ENCODE measurements at regions not wholly inside any gene's neighbourhood (a gene's known extent, or its start where the extent isn't known, plus 50 kb on each side); places are given as distances from the start of the nearest gene placed in this dataset.
"Not testable (repeated sequence)": the region's sequence is repeated elsewhere in the genome, so short reads cannot be mapped to it uniquely, and the experiment has no call there.

DNA sequence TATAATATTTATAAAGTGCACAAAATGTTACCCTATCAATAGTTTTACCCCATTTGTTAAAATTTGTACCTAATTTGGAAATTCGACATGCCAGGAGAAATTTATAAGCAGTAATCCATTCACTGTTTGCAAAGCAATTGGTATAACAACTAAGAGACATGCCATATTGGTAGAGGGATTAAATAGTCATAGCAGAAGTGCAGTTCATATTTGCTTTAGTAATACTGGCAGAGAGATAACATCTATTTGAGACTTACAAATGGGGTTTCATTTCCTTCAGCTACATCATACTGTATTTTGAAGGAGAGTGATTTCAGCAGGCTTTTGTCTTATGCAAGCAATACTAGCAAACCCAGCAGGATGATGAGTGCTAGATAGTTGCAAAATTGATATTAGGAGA is 610.4 kb upstream of the CDH10 start:
- Histone ChIP-seq H3K36me3 (no peaks in the 10 kb centered on the region), H3K27me3 (no peaks in the 10 kb centered on the region), H3K9me3 (no peaks in the 10 kb centered on the region), H3K4me3 (no peak overlapping the region), H3K4me1 (no peaks in the 10 kb centered on the region), H3K27ac (no peak overlapping the region)
- ATAC-seq, result no peak
- intact Hi-C loops (cut with DNase I), result no loop called here
- DNase-seq, result no peak
- no peak for TF ChIP-seq CTCF (IDR thresholded peaks at IDR 0.05)

- no peak for TF ChIP-seq CTCF (IDR thresholded peaks at IDR 0.05)
- no peak overlapping the region for H3K27ac ChIP-seq
- H3K36me3 ChIP-seq, result no peaks in the 10 kb centered on the region
- H3K27me3 ChIP-seq, result no peaks in the 10 kb centered on the region
- intact Hi-C loops (cut with DNase I), result no loop called here
- no peak for ATAC-seq
- no peak overlapping the region for H3K4me3 ChIP-seq
- no peaks in the 10 kb centered on the region for H3K9me3 ChIP-seq
- H3K4me1 ChIP-seq, result no peaks in the 10 kb centered on the region
- no peak for DNase-seq
Observed at GRCh38 chr5:25241981-25242380, 597.2 kb upstream of the CDH10 start.

DNA sequence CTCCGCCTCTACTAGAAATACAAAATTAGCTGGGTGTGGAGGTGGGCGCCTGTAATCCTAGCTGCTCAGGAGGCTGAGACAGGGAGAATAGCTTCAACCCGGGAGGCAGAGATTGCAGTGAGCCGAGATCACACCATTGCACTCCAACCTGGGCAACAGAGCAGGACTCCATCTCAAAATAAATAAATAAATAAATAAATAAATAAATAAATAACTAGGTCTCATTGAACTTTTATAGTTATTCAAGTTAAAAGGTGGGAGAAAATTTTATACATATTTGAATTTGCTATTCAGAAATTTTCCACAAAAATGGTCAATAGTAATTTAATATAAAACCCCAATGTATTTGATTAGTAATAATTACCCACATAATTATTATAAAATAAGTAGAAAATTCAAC is 593.9 kb upstream of the CDH10 start:
- ATAC-seq; intact Hi-C loops (cut with DNase I): not testable (repeated sequence)

GRCh38 chr5:25224316-25224982 is 579.7 kb upstream of the CDH10 start:
- Histone ChIP-seq H3K27ac (no peak overlapping the region), H3K36me3 (no peaks in the 10 kb centered on the region), H3K4me3 (no peak overlapping the region), H3K4me1 (no peaks in the 10 kb centered on the region), H3K27me3 (no peaks in the 10 kb centered on the region), H3K9me3 (no peaks in the 10 kb centered on the region)
- DNase-seq (no peak), ATAC-seq (no peak)
- no peak for TF ChIP-seq CTCF (IDR thresholded peaks at IDR 0.05)
- intact Hi-C loops (cut with DNase I), result no loop called here

More for the DNA sequence above, 593.9 kb upstream of the CDH10 start:
- not testable (repeated sequence) for H3K36me3 ChIP-seq, H3K9me3 ChIP-seq, H3K27me3 ChIP-seq, DNase-seq, H3K27ac ChIP-seq, H3K4me3 ChIP-seq, H3K4me1 ChIP-seq

DNA sequence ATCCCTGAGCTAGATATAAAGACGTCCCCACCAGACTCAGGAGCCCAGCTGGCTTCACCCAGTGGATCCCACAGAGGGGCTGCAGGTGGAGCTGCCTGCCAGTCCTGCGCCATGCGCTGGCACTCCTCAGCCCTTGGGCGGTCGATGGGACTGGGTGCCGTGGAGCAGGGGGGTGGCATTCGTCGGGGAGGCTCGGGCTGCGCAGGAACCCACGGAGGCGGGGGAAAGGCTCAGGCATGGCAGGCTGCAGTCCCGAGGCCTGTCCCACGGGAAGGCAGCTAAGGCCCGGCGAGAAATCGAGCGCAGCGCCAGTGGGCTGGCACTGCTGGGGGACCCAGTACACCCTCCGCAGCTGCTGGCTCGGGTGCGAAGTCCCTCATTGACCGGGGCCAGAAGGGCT is 555.1 kb upstream of the CDH10 start:
- H3K4me3 ChIP-seq; H3K27ac ChIP-seq; H3K27me3 ChIP-seq; H3K9me3 ChIP-seq; H3K36me3 ChIP-seq; intact Hi-C loops (cut with DNase I); H3K4me1 ChIP-seq; ATAC-seq: not testable (repeated sequence)
- DNase-seq, result peak; percentile 38

DNA sequence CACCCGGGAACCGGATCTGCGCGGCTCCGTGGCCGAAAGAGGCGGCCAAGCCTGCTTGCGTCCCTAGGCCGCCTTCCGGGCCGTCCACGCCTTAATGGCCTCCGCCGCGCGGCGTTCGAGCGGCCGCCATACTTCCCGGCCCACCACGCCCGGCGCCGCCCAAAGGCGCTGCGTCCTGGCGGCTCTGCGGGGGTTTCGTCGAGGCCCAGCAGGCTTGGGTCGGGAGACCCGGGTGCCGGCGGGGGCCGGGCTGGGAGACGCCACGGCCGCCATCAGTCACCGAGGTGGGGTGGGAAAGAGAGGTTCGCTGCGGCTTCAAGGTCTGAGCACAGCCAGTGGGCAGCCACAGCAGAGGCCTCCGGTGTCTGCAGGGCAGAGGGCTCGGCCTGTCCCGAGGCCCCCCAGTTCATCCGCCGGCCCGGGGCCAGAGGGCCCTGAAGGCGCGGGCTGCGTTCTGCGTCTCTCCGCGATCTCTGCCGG is 545.8 kb upstream of the CDH10 start:
- DNase-seq (peak; percentile 60), ATAC-seq (peak; percentile 62)
- intact Hi-C loops (cut with DNase I), result no loop called here
- H3K4me3 ChIP-seq, result no peak overlapping the region
- no peaks in the 10 kb centered on the region for H3K36me3 ChIP-seq
- no peak for TF ChIP-seq CTCF (IDR thresholded peaks at IDR 0.05)
- no peaks in the 10 kb centered on the region for H3K9me3 ChIP-seq
- H3K27ac ChIP-seq, result no peak overlapping the region
- H3K4me1 ChIP-seq, result no peaks in the 10 kb centered on the region
- H3K27me3 ChIP-seq, result no peaks in the 10 kb centered on the region

- ATAC-seq (no peak), DNase-seq (no peak)
- no peaks in the 10 kb centered on the region for H3K4me1 ChIP-seq
- H3K36me3 ChIP-seq, result no peaks in the 10 kb centered on the region
- no peaks in the 10 kb centered on the region for H3K27me3 ChIP-seq
- intact Hi-C loops (cut with DNase I), result no loop called here
- H3K9me3 ChIP-seq, result no peaks in the 10 kb centered on the region
- no peak for TF ChIP-seq CTCF (IDR thresholded peaks at IDR 0.05)
- H3K27ac ChIP-seq, result no peak overlapping the region
- no peak overlapping the region for H3K4me3 ChIP-seq
Observed at GRCh38 chr5:25181249-25181648, 536.5 kb upstream of the CDH10 start.

GRCh38 chr5:25162616-25163015 is 517.8 kb upstream of the CDH10 start:
- H3K4me1 ChIP-seq; intact Hi-C loops (cut with DNase I); DNase-seq; H3K36me3 ChIP-seq; H3K4me3 ChIP-seq; H3K27ac ChIP-seq; H3K27me3 ChIP-seq; H3K9me3 ChIP-seq; ATAC-seq: not testable (repeated sequence)

Measured in upper lobe of right lung (tissue), 1 donor.